GM12865 (cell line): ENCODE measurements at regions not wholly inside any gene's neighbourhood (a gene's known extent, or its start where the extent isn't known, plus 50 kb on each side); places are given as distances from the start of the nearest gene placed in this dataset.

Experiments
- DNase-seq: peaks from one replicate; pipeline ENCODE4 v3.0.0; 2010; ENCODE audit warnings: low read depth
- H3K4me3 ChIP-seq: 2 replicates; pipeline ENCODE4 v1.5.1; 2011; ENCODE audit warnings: mild to moderate bottlenecking, low read depth, low read length, control low read depth
- TF ChIP-seq, protein P1 (sequence below): IDR thresholded peaks from 2 replicates; pipeline ENCODE4 v1.5.1; 2011; ENCODE audit warnings: low read length, control low read depth, low read depth, inconsistent platforms; ENCODE audit not compliant: insufficient read depth; ENCODE audit errors: missing control alignments

- no peak overlapping the region for H3K4me3 ChIP-seq
- DNase-seq = no peak
- TF ChIP-seq, protein P1, sequence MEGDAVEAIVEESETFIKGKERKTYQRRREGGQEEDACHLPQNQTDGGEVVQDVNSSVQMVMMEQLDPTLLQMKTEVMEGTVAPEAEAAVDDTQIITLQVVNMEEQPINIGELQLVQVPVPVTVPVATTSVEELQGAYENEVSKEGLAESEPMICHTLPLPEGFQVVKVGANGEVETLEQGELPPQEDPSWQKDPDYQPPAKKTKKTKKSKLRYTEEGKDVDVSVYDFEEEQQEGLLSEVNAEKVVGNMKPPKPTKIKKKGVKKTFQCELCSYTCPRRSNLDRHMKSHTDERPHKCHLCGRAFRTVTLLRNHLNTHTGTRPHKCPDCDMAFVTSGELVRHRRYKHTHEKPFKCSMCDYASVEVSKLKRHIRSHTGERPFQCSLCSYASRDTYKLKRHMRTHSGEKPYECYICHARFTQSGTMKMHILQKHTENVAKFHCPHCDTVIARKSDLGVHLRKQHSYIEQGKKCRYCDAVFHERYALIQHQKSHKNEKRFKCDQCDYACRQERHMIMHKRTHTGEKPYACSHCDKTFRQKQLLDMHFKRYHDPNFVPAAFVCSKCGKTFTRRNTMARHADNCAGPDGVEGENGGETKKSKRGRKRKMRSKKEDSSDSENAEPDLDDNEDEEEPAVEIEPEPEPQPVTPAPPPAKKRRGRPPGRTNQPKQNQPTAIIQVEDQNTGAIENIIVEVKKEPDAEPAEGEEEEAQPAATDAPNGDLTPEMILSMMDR = no peak
Observed at GRCh38 chr7:155901176-155901575, 88.9 kb upstream of the SHH start.

DNA sequence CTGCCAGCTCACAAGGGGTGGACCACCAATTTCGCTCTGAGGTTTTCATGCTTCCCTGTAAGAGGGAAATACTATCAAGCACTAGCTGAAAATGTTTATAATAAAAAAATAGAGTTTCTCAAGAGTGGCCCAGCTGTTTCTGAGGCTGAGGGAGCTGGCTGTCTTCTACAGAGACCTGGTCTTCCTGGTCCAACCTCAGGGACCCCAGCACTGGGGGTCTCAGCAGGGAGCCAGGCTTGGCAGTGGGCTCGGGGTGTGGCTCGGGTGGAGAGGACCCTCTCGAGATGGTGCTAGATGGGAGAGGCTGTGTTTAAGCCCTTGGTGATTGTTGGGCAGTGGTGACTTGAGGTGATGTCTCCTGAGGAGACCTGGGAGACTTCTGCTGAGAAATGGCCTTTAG, 87.3 kb upstream of the SHH start:
- TF ChIP-seq, protein P1 = no peak
- no peak for DNase-seq
- H3K4me3 ChIP-seq = no peak overlapping the region

GRCh38 chr7:155897758-155898386, 85.6 kb upstream of the SHH start:
- H3K4me3 ChIP-seq = no peak overlapping the region
- TF ChIP-seq, protein P1 = no peak
- no peak for DNase-seq

- no peak for DNase-seq
- TF ChIP-seq, protein P1 = no peak
- H3K4me3 ChIP-seq = no peak overlapping the region
Observed at GRCh38 chr7:155896531-155897263, 84.4 kb upstream of the SHH start.

- H3K4me3 ChIP-seq = no peak overlapping the region
- DNase-seq = no peak
- TF ChIP-seq, protein P1 = no peak
Observed at GRCh38 chr7:155893664-155894063, 81.4 kb upstream of the SHH start.

- TF ChIP-seq, protein P1 = no peak
- no peak for DNase-seq
- no peak overlapping the region for H3K4me3 ChIP-seq
Observed at GRCh38 chr7:155893176-155893575, 80.9 kb upstream of the SHH start.
